H1 (cell line): ENCODE measurements at regions not wholly inside any gene's neighbourhood (a gene's known extent, or its start where the extent isn't known, plus 50 kb on each side); places are given as distances from the start of the nearest gene placed in this dataset.
A peak's percentile ranks its signal among the peaks of the same experiment; 100 is the strongest.

ENCODE experiments used
- CTCF ChIA-PET: fragments of 300-600 bp; sonication (Branson Sonifier 250); formaldehyde crosslinking; loops from one replicate; lab custom pipeline; 2021; ENCODE audit not compliant: partially characterized antibody; lab: Charles Lee
- POLR2A ChIA-PET: fragments of 300-600 bp; sonication (Branson Sonifier 250); formaldehyde crosslinking; loops from one replicate; lab custom pipeline; 2021; ENCODE audit warnings: inconsistent platforms; ENCODE audit not compliant: partially characterized antibody; lab: Charles Lee
- DNase-seq, 2 experiments: peaks; one replicate each; pipeline versions ENCODE4 v3.0.0 to v3.0.0-alpha.2; 2010 to 2022; ENCODE audit warnings: low spot score in 2 of 2, low read depth in 1 of 2, mixed read lengths in 1 of 2
- FAIRE-seq: peaks from 2 replicates; lab custom pipeline; 2011; peaks lifted over from hg19 to GRCh38; lab: Jason Lieb, UNC
- H2AFZ ChIP-seq: 2 replicates; pipeline ENCODE4 v1.8.1; 2012; ENCODE audit warnings: low read length, inconsistent platforms
- H2AK5ac ChIP-seq: 2 replicates; pipeline ENCODE4 v1.6.1; 2013; ENCODE audit warnings: low read depth, low read length
- H2BK120ac ChIP-seq: replicated peaks from 2 replicates; pipeline ENCODE3; 2013; ENCODE audit warnings: low read depth, low read length, inconsistent platforms
- H2BK12ac ChIP-seq: 2 replicates; pipeline ENCODE4 v1.6.1; 2013; ENCODE audit warnings: low read depth, low read length
- H2BK15ac ChIP-seq: 2 replicates; pipeline ENCODE4 v1.6.1; 2013; ENCODE audit warnings: low read length
- H2BK20ac ChIP-seq: 2 replicates; pipeline ENCODE4 v1.6.1; 2013; ENCODE audit warnings: low read length
- H2BK5ac ChIP-seq: 2 replicates; pipeline ENCODE4 v1.6.1; 2013; ENCODE audit warnings: low read depth, low read length
- H3K14ac ChIP-seq: 2 replicates; pipeline ENCODE4 v1.6.1; 2013; ENCODE audit warnings: inconsistent platforms; ENCODE audit not compliant: insufficient read length
- H3K18ac ChIP-seq: 2 replicates; pipeline ENCODE4 v1.6.1; 2013; ENCODE audit warnings: low read length; ENCODE audit errors: extremely low read depth
- H3K23ac ChIP-seq: 2 replicates; pipeline ENCODE4 v1.6.1; 2013; ENCODE audit warnings: inconsistent platforms; ENCODE audit not compliant: insufficient read length
- H3K23me2 ChIP-seq: 2 replicates; pipeline ENCODE4 v1.6.1; 2013; ENCODE audit warnings: low read depth, low read length
- H3K27ac ChIP-seq: 2 replicates; pipeline ENCODE4 v1.6.1; 2011; ENCODE audit warnings: low read depth, low read length, inconsistent platforms
- H3K27me3 ChIP-seq, 4 experiments: replicated peaks in 1 of 4; 1 replicate in 1 of 4; 2 replicates in 3 of 4; pipeline versions ENCODE4 v1.6.1 to v1.8.1; 2011 to 2013; ENCODE audit warnings: low read length in 3 of 4, mild to moderate bottlenecking in 3 of 4, inconsistent platforms in 2 of 4, mixed read lengths in 2 of 4, moderate library complexity in 1 of 4; ENCODE audit not compliant: control insufficient read depth in 3 of 4, insufficient read depth in 3 of 4; ENCODE audit errors: extremely low read depth in 1 of 4
- H3K36me3 ChIP-seq, 4 experiments: 2 replicates each; pipeline versions ENCODE4 v1.6.1 to v1.8.1; 2011 to 2013; ENCODE audit warnings: mild to moderate bottlenecking in 4 of 4, low read length in 3 of 4, moderate library complexity in 2 of 4, control low read depth in 1 of 4, inconsistent platforms in 1 of 4; ENCODE audit not compliant: insufficient read depth in 4 of 4, control insufficient read depth in 2 of 4
- H3K4ac ChIP-seq: replicated peaks from 2 replicates; pipeline ENCODE3; 2013; ENCODE audit warnings: low read length, low read depth, mixed read lengths, inconsistent platforms; ENCODE audit not compliant: insufficient read length
- H3K4me1 ChIP-seq, 4 experiments: replicated peaks in 1 of 4; 1 replicate in 1 of 4; 2 replicates in 3 of 4; pipeline versions ENCODE4 v1.6.1 to v1.8.1; 2011 to 2013; ENCODE audit warnings: low read length in 3 of 4, inconsistent platforms in 2 of 4, mixed read lengths in 1 of 4; ENCODE audit not compliant: insufficient read depth in 4 of 4, control insufficient read depth in 3 of 4
- H3K4me2 ChIP-seq, 2 experiments: 2 replicates each; pipeline versions ENCODE4 v1.6.1 to v1.8.1; 2011 to 2013; ENCODE audit warnings: low read depth in 2 of 2, low read length in 2 of 2, control low read depth in 1 of 2, inconsistent platforms in 1 of 2, mild to moderate bottlenecking in 1 of 2; ENCODE audit not compliant: insufficient read depth in 1 of 2
- H3K4me3 ChIP-seq, 4 experiments: fragments of 200-600, 300-600 bp in 1 of 4; sonication (generic), shearing (Covaris generic), sonication (Bioruptor Twin) in 1 of 4; 2 replicates each; pipeline versions ENCODE4 v1.5.1 to v1.8.1; 2011 to 2016; ENCODE audit warnings: low read length in 4 of 4, low read depth in 3 of 4, control low read depth in 2 of 4, inconsistent platforms in 2 of 4, mild to moderate bottlenecking in 2 of 4, mixed read lengths in 1 of 4, moderate library complexity in 1 of 4; ENCODE audit not compliant: insufficient read depth in 2 of 4; ENCODE audit errors: extremely low read depth in 1 of 4
- H3K56ac ChIP-seq: replicated peaks from 2 replicates; pipeline ENCODE3; 2013; ENCODE audit warnings: low read depth, mild to moderate bottlenecking, mixed read lengths, low read length, inconsistent platforms; ENCODE audit not compliant: insufficient read length
- H3K79me1 ChIP-seq: 2 replicates; pipeline ENCODE4 v1.6.1; 2013; ENCODE audit warnings: low read depth, low read length, control low read depth
- H3K79me2 ChIP-seq, 2 experiments: 2 replicates each; pipeline versions ENCODE4 v1.6.1 to v1.8.1; 2012 to 2013; ENCODE audit warnings: low read length in 2 of 2, mild to moderate bottlenecking in 2 of 2, inconsistent platforms in 1 of 2; ENCODE audit not compliant: insufficient read depth in 2 of 2, control insufficient read depth in 1 of 2
- H3K9ac ChIP-seq, 4 experiments: replicated peaks in 1 of 4; 1 replicate in 1 of 4; 2 replicates in 3 of 4; pipeline versions ENCODE4 v1.6.1 to v1.8.1; 2011 to 2013; ENCODE audit warnings: low read depth in 3 of 4, low read length in 3 of 4, control low read depth in 2 of 4, mild to moderate bottlenecking in 2 of 4, moderate library complexity in 2 of 4, inconsistent platforms in 1 of 4; ENCODE audit errors: extremely low read depth in 1 of 4
- H3K9me3 ChIP-seq, 2 experiments: 2 replicates each; pipeline versions ENCODE4 v1.6.1 to v1.8.1; 2012 to 2013; ENCODE audit warnings: mild to moderate bottlenecking in 2 of 2, moderate library complexity in 2 of 2, control low read depth in 1 of 2, inconsistent platforms in 1 of 2, low read depth in 1 of 2, low read length in 1 of 2, mixed read lengths in 1 of 2; ENCODE audit not compliant: insufficient read depth in 2 of 2
- H4K20me1 ChIP-seq, 2 experiments: replicated peaks in 1 of 2; 2 replicates each; pipeline versions ENCODE3 to v1.8.1; 2011 to 2013; ENCODE audit warnings: inconsistent platforms in 2 of 2, low read length in 2 of 2, mild to moderate bottlenecking in 1 of 2; ENCODE audit not compliant: insufficient read depth in 2 of 2, control insufficient read depth in 1 of 2
- H4K5ac ChIP-seq: 2 replicates; pipeline ENCODE4 v1.6.1; 2013; ENCODE audit warnings: low read length, low read depth, mixed read lengths, inconsistent platforms; ENCODE audit not compliant: insufficient read length
- H4K8ac ChIP-seq: 2 replicates; pipeline ENCODE4 v1.8.0; 2013; ENCODE audit warnings: mild to moderate bottlenecking, moderate library complexity, low read length, inconsistent platforms; ENCODE audit not compliant: insufficient read depth; ENCODE audit errors: extremely low read depth
- H4K91ac ChIP-seq: replicated peaks from 2 replicates; pipeline ENCODE3; 2013; ENCODE audit warnings: low read length, mixed read lengths, inconsistent platforms; ENCODE audit not compliant: insufficient read length
- CBX5 ChIP-seq: fragments of 300-800, 300-1000 bp; sonication (generic); IDR thresholded peaks from 2 replicates; pipeline ENCODE4 v1.7.1; 2016; ENCODE audit warnings: antibody characterized with exemption, low read length, low read depth
- CBX8 ChIP-seq: fragments of 300-800, 300-1000 bp; sonication (generic); IDR thresholded peaks from 2 replicates; pipeline ENCODE4 v1.7.1; 2016; ENCODE audit warnings: low read depth, low read length, borderline replicate concordance
- EGR1 ChIP-seq: IDR thresholded peaks from 2 replicates; pipeline ENCODE4 v1.6.1; 2011; ENCODE audit warnings: low read depth, low read length, borderline replicate concordance
- HDAC2 ChIP-seq, 2 experiments: fragments of 300-600 bp in 1 of 2; sonication (generic) in 1 of 2; IDR thresholded peaks; 2 replicates each; pipeline ENCODE4 v1.6.1; 2011 to 2012; ENCODE audit warnings: low read depth in 2 of 2, low read length in 2 of 2, mild to moderate bottlenecking in 2 of 2, moderate library complexity in 2 of 2, borderline replicate concordance in 1 of 2, inconsistent platforms in 1 of 2
- HDAC6 ChIP-seq: IDR thresholded peaks from one replicate; pipeline ENCODE4 v1.7.1; 2012; ENCODE audit warnings: low read depth, mild to moderate bottlenecking, inconsistent platforms, low read length, moderate library complexity
- JUN ChIP-seq: IDR thresholded peaks from 2 replicates; pipeline ENCODE4 v1.6.1; 2011; ENCODE audit warnings: low read depth, mild to moderate bottlenecking, improper control_type of control experiment, low read length
- POLR2A ChIP-seq, 2 experiments: IDR thresholded peaks; 1 replicate in 1 of 2; 2 replicates in 1 of 2; pipeline ENCODE4 v1.6.1; 2011; ENCODE audit warnings: low read depth in 2 of 2, low read length in 2 of 2, mild to moderate bottlenecking in 2 of 2; ENCODE audit errors: control extremely low read depth in 1 of 2
- POU5F1 ChIP-seq: IDR thresholded peaks from 2 replicates; pipeline ENCODE4 v1.6.1; 2011; ENCODE audit warnings: low read depth, mild to moderate bottlenecking, low read length, moderate library complexity
- SP1 ChIP-seq: IDR thresholded peaks from 2 replicates; pipeline ENCODE4 v1.6.1; 2011; ENCODE audit warnings: low read depth, low read length
- SP4 ChIP-seq: IDR thresholded peaks from 2 replicates; pipeline ENCODE4 v1.6.1; 2012; ENCODE audit warnings: low read length, inconsistent platforms
- TCF12 ChIP-seq: IDR thresholded peaks from 2 replicates; pipeline ENCODE4 v1.6.1; 2011; ENCODE audit warnings: low read depth, mild to moderate bottlenecking, low read length
- USF2 ChIP-seq: IDR thresholded peaks from 2 replicates; pipeline ENCODE4 v1.6.1; 2011; ENCODE audit warnings: low read length, improper control_type of control experiment
- WGBS, 2 experiments: shearing (Covaris generic) in 1 of 2; methylation state at CpG; one replicate each; pipeline versions ENCODE4 v1.1.6 to v1.1.7; 2013 to 2015; ENCODE audit warnings: low lambda C conversion rate in 2 of 2, mixed read lengths in 2 of 2, inconsistent platforms in 1 of 2, low coverage in 1 of 2, missing lambda C conversion rate in 1 of 2; ENCODE audit not compliant: insufficient replicate concordance in 2 of 2, insufficient coverage in 1 of 2, insufficient read length in 1 of 2; ENCODE audit errors: extremely low coverage in 1 of 2, missing lambda C conversion rate in 1 of 2; 5-methylcytosine and 5-hydroxymethylcytosine counted together

GRCh38 chr10:2144584-2144983 lies 407.3 kb upstream of the ADARB2 start:
- TF ChIP-seq JUN: no peak
- TF ChIP-seq POLR2A (IDR thresholded peaks at IDR 0.05; ENCODE audit: control extremely low read depth in 1 of 2, low read depth in 2 of 2, low read length in 2 of 2): no peak
- TF ChIP-seq HDAC6: no peak
- no peak for TF ChIP-seq CBX5
- no peak for TF ChIP-seq POU5F1
- no peak for TF ChIP-seq TCF12
- TF ChIP-seq SP1: no peak
- TF ChIP-seq HDAC2 (IDR thresholded peaks at IDR 0.05; ENCODE audit: borderline replicate concordance in 1 of 2, low read depth in 2 of 2, low read length in 2 of 2): no peak
- no peak for TF ChIP-seq CBX8
- TF ChIP-seq EGR1: no peak
- no peak for TF ChIP-seq USF2
- TF ChIP-seq SP4: no peak
- Histone ChIP-seq H2BK15ac (no peak overlapping the region), H3K4me1 (peaks cover 0 to 2% (median under 1%) of the 10 kb centered on the region in 4 experiments; a peak in 1 of 7 replicates), H3K4me2 (no peak overlapping the region), H2BK5ac (no peak overlapping the region), H3K23ac (no peak overlapping the region), H4K91ac (no peak overlapping the region), H3K4me3 (no peak overlapping the region), H2BK20ac (0 out of 2 replicates have a peak overlapping the region, but pooled peaks have one; percentile 32), H2BK12ac (no peak overlapping the region), H4K20me1 (no peaks in the 10 kb centered on the region), H2AK5ac (no peak overlapping the region), H3K14ac (no peak overlapping the region), H4K5ac (no peak overlapping the region), H4K8ac (no peak overlapping the region), H3K9ac (no peak overlapping the region), H3K27me3 (no peaks in the 10 kb centered on the region), H3K18ac (no peak overlapping the region), H2AFZ (no peak overlapping the region), H3K79me1 (no peaks in the 10 kb centered on the region), H3K79me2 (no peaks in the 10 kb centered on the region), H2BK120ac (no peak overlapping the region), H3K56ac (no peak overlapping the region), H3K9me3 (no peaks in the 10 kb centered on the region), H3K4ac (no peak overlapping the region), H3K23me2 (no peaks in the 10 kb centered on the region), H3K36me3 (no peaks in the 10 kb centered on the region), H3K27ac (no peak overlapping the region)
- WGBS, 2 experiments: 83% methylated on average over 4 of the region's 4 CpGs; no CpG with 5 or more reads in 1 of the 2 experiments
- FAIRE-seq (no peak), DNase-seq (no peak)
- ChIA-PET CTCF (interaction anchor here (0.6 kb wide), 1 partner anchor 94 kb away, joined by 3 read pairs; no protein-coding TSS in a partner anchor), POLR2A (no interaction called here)
